ENCODE measurements at regions not wholly inside any gene's neighbourhood (a gene's known extent, or its start where the extent isn't known, plus 50 kb on each side); places are given as distances from the start of the nearest gene placed in this dataset.
A peak's percentile ranks its signal among the peaks of the same experiment; 100 is the strongest.
"Not testable (repeated sequence)": the region's sequence is repeated elsewhere in the genome, so short reads cannot be mapped to it uniquely, and the experiment has no call there.

DNA sequence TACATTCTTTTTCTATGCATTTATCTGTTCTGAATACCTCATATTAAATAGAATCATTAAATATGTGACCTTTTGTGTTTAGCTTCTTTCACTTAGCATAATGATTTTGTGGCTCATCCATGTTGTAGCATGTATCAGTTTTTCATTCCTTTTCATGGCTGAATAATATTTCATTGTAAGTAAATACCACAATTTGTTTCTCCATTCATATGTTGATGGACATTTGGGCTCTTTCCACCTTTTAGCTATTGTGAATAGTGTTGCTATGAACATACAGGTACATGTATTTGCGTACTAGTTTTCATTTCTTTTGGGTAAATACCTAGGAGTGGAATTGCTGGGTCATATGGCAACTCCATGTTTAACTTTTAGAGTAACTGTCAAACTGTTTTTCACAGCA is 85.1 kb downstream of the GNL3L start:
- no peak overlapping the region for H3K4me3 ChIP-seq (ENCODE audit: low read depth, low read length)
- TF ChIP-seq, protein P1, sequence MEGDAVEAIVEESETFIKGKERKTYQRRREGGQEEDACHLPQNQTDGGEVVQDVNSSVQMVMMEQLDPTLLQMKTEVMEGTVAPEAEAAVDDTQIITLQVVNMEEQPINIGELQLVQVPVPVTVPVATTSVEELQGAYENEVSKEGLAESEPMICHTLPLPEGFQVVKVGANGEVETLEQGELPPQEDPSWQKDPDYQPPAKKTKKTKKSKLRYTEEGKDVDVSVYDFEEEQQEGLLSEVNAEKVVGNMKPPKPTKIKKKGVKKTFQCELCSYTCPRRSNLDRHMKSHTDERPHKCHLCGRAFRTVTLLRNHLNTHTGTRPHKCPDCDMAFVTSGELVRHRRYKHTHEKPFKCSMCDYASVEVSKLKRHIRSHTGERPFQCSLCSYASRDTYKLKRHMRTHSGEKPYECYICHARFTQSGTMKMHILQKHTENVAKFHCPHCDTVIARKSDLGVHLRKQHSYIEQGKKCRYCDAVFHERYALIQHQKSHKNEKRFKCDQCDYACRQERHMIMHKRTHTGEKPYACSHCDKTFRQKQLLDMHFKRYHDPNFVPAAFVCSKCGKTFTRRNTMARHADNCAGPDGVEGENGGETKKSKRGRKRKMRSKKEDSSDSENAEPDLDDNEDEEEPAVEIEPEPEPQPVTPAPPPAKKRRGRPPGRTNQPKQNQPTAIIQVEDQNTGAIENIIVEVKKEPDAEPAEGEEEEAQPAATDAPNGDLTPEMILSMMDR (conservative IDR thresholded peaks at IDR 0.05; ENCODE audit: low read depth, low read length): no peak
- DNase-seq (ENCODE audit: low read depth): no peak

- DNase-seq (ENCODE audit: low read depth): no peak
- TF ChIP-seq, protein P1 (conservative IDR thresholded peaks at IDR 0.05; ENCODE audit: low read depth, low read length): no peak
- no peak overlapping the region for H3K4me3 ChIP-seq (ENCODE audit: low read depth, low read length)
These were observed 103.6 kb downstream of the GNL3L start for GRCh38 chrX:54633641-54634040.

GRCh38 chrX:54639018-54639345 is 109.0 kb downstream of the GNL3L start:
- DNase-seq (ENCODE audit: low read depth): no peak
- TF ChIP-seq, protein P1 (conservative IDR thresholded peaks at IDR 0.05; ENCODE audit: low read depth, low read length): no peak
- peak overlapping the region; percentile 61 for H3K4me3 ChIP-seq (ENCODE audit: low read depth, low read length)

- TF ChIP-seq, protein P1 (conservative IDR thresholded peaks at IDR 0.05; ENCODE audit: low read depth, low read length): peak; percentile 60
- peak overlapping the region; percentile 61 for H3K4me3 ChIP-seq (ENCODE audit: low read depth, low read length)
- peak; percentile 74 for DNase-seq (ENCODE audit: low read depth)
These were observed 109.5 kb downstream of the GNL3L start for GRCh38 chrX:54639346-54640102.

- H3K4me3 ChIP-seq (ENCODE audit: low read depth, low read length): peak overlapping the region; percentile 61
- DNase-seq (ENCODE audit: low read depth): no peak
- TF ChIP-seq, protein P1 (conservative IDR thresholded peaks at IDR 0.05; ENCODE audit: low read depth, low read length): no peak
These were observed 110.2 kb downstream of the GNL3L start for GRCh38 chrX:54640103-54640690.

DNA sequence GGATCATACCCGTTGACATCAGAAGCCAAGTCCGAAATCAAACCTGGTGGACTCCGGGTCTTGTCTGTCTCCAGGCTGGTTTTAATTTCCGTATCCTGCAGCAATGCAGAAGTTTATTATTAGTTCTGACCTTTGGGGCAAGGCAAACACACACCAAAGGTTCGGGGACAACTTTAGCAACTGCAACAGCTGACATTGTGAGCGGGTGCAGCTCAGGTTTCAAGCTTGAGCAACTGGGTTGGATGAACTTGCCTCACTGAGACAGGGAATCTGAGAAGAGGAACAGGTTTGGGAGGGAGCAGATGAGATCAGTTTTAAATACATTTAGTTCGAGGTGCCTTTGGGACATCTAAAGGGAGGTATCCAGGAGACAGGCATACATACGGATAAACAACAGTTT is 110.7 kb downstream of the GNL3L start:
- H3K4me3 ChIP-seq (ENCODE audit: low read depth, low read length): no peak overlapping the region
- DNase-seq (ENCODE audit: low read depth): no peak
- TF ChIP-seq, protein P1 (conservative IDR thresholded peaks at IDR 0.05; ENCODE audit: low read depth, low read length): no peak

DNA sequence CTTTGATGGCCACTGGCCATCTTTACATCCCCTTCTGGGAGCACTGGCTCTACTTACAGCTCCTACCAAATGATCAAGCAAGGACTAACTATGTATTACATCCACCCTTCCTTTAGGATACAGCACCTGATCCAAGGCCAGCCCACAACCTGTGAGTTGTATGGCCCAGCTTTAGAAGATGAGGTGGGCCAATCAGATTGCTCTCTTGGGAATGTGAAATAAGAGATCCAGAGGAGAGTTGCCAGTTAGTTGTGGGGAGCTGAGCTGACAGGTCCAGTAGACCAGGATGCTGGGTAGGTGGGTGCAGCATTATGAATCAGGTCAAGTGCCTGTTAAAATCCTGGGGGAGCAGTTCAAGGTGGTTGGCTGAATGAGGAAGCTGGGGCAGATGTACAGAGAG is 111.5 kb downstream of the GNL3L start:
- H3K4me3 ChIP-seq (ENCODE audit: low read depth, low read length): no peak overlapping the region
- TF ChIP-seq, protein P1 (conservative IDR thresholded peaks at IDR 0.05; ENCODE audit: low read depth, low read length): no peak
- no peak for DNase-seq (ENCODE audit: low read depth)

- not testable (repeated sequence) for DNase-seq (ENCODE audit: low read depth); H3K4me3 ChIP-seq (ENCODE audit: low read depth, low read length)
These were observed 117.6 kb downstream of the GNL3L start for GRCh38 chrX:54647607-54648006.

Data from epithelial cell of proximal tubule (primary cell).